A673 (cell line): ENCODE measurements at regions not wholly inside any gene's neighbourhood (a gene's known extent, or its start where the extent isn't known, plus 50 kb on each side); places are given as distances from the start of the nearest gene placed in this dataset.

Experiments used
- BruUV-seq: library from RNA; stranded (reverse); fragments of 400-500 nt; replicated peaks from 2 replicates; lab custom pipeline; 2021; lab: Mats Ljungman, UMichigan
- CTCF ChIA-PET: fragments of 300-600 bp; sonication (Branson Sonifier 250); formaldehyde crosslinking; loops from one replicate; lab custom pipeline; 2022; ENCODE audit warnings: antibody characterized with exemption; lab: Charles Lee
- POLR2A ChIA-PET: fragments of 300-600 bp; sonication (Branson Sonifier 250); formaldehyde crosslinking; loops from one replicate; lab custom pipeline; 2022; ENCODE audit warnings: antibody characterized with exemption; ENCODE audit not compliant: low non-redundant PET; lab: Charles Lee
- DNase-seq: peaks from one replicate; pipeline ENCODE4 v3.0.0-alpha.2; 2015; ENCODE audit warnings: low spot score
- H3K27ac ChIP-seq: fragments of 200-600 bp; sonication (generic); 2 replicates; pipeline ENCODE4 v1.5.1; 2016; ENCODE audit warnings: mixed run types, low read depth, mild to moderate bottlenecking, mixed read lengths, antibody characterized with exemption, low read length; ENCODE audit not compliant: poor library complexity, severe bottlenecking
- H3K27me3 ChIP-seq: fragments of 200-600 bp; sonication (generic); replicated peaks from 2 replicates; pipeline ENCODE4 v1.6.1; 2017; ENCODE audit warnings: mixed run types, low read depth, mild to moderate bottlenecking, mixed read lengths, antibody characterized with exemption, low read length; ENCODE audit not compliant: insufficient read depth, poor library complexity
- H3K36me3 ChIP-seq: fragments of 200-600 bp; sonication (generic); 2 replicates; pipeline ENCODE4 v1.6.1; 2016; ENCODE audit warnings: mixed run types, mild to moderate bottlenecking, mixed read lengths, antibody characterized with exemption, low read length; ENCODE audit not compliant: insufficient read depth, poor library complexity, severe bottlenecking
- H3K4me1 ChIP-seq: fragments of 200-600 bp; sonication (generic); 2 replicates; pipeline ENCODE4 v1.6.1; 2017; ENCODE audit warnings: mixed run types, mild to moderate bottlenecking, mixed read lengths, antibody characterized with exemption, low read length; ENCODE audit not compliant: insufficient read depth, poor library complexity, severe bottlenecking
- H3K4me3 ChIP-seq: fragments of 200-600 bp; sonication (generic); 2 replicates; pipeline ENCODE4 v1.5.1; 2016; ENCODE audit warnings: low read depth, mixed run types, mild to moderate bottlenecking, mixed read lengths, low read length; ENCODE audit not compliant: poor library complexity, severe bottlenecking
- H3K9me3 ChIP-seq: fragments of 200-600 bp; sonication (generic); 2 replicates; pipeline ENCODE4 v1.6.1; 2016; ENCODE audit warnings: mixed run types, low read depth, mild to moderate bottlenecking, mixed read lengths, antibody characterized with exemption, low read length; ENCODE audit not compliant: poor library complexity, severe bottlenecking
- EZH2 ChIP-seq: fragments of 200-600 bp; sonication (generic); IDR thresholded peaks from 2 replicates; pipeline ENCODE4 v1.6.1; 2017; ENCODE audit warnings: borderline replicate concordance, low read depth, mild to moderate bottlenecking, mixed read lengths, antibody characterized with exemption, low read length; ENCODE audit not compliant: poor library complexity, severe bottlenecking
- intact Hi-C: fragments of 100-400 bp; cut with micrococcal nuclease; formaldehyde crosslinking; loops from one replicate; pipeline ENCODE4 v1.10.0; 2022; ENCODE audit not compliant: unreplicated experiment
- TF ChIP-seq, protein P1 (sequence below): fragments of 300-800, 200-600 bp; sonication (generic); conservative IDR thresholded peaks from 2 replicates; pipeline ENCODE4 v1.5.1; 2017; ENCODE audit warnings: low read depth, mild to moderate bottlenecking, antibody characterized with exemption, low read length, moderate library complexity, mixed read lengths

DNA sequence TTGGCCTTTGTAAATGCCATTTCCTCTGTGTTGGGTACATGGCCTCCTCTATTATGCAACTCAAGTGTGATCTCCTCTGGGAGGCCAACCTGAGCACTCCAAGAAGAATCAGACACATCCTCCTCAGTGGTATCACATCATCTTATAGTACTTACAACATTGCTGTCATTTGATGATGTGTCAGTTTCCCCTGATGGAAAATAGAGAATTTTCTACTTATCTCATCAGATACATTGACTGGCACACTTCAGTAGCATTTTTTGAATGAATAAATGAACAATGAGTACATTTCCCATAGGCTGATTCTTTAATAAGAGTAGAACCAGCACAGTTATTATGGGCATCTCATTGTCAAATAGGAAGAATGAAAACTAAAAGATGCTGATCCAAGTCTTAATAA lies 86.6 kb upstream of the NXPH2 start:
- CTCF ChIA-PET, result no interaction called here
- no peaks in the 10 kb centered on the region for H3K9me3 ChIP-seq
- no peaks in the 10 kb centered on the region for H3K27me3 ChIP-seq
- peaks cover 16% of the 10 kb centered on the region for H3K4me1 ChIP-seq
- TF ChIP-seq EZH2, result no peak
- TF ChIP-seq, protein P1, sequence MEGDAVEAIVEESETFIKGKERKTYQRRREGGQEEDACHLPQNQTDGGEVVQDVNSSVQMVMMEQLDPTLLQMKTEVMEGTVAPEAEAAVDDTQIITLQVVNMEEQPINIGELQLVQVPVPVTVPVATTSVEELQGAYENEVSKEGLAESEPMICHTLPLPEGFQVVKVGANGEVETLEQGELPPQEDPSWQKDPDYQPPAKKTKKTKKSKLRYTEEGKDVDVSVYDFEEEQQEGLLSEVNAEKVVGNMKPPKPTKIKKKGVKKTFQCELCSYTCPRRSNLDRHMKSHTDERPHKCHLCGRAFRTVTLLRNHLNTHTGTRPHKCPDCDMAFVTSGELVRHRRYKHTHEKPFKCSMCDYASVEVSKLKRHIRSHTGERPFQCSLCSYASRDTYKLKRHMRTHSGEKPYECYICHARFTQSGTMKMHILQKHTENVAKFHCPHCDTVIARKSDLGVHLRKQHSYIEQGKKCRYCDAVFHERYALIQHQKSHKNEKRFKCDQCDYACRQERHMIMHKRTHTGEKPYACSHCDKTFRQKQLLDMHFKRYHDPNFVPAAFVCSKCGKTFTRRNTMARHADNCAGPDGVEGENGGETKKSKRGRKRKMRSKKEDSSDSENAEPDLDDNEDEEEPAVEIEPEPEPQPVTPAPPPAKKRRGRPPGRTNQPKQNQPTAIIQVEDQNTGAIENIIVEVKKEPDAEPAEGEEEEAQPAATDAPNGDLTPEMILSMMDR, result no peak
- no peak for DNase-seq
- no peak overlapping the region for H3K27ac ChIP-seq
- no peak overlapping the region for H3K4me3 ChIP-seq
- no peaks in the 10 kb centered on the region for H3K36me3 ChIP-seq
- POLR2A ChIA-PET, result no interaction called here
- intact Hi-C loops, result no loop called here
- BruUV-seq, result no TSS peak

DNA sequence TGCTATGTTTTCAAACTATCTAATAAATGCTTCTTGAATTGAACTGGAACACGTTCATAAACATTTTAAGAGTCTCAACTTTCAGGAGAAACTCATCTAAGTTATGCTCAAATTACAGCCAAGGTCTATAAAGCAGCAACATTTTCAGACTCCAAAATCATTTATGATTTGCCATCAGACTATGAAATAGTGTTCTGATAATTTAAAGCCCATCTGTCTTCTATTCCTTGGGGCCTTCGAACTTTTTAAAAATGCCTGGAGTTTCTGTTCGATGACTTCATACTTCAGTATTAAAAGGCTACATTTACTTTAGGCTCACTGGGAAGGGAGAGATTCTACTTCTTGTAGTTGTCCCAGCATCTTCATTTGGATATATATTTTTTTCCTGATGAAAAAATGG lies 73.6 kb upstream of the NXPH2 start:
- intact Hi-C loops, result no loop called here
- TF ChIP-seq, protein P1, result no peak
- TF ChIP-seq EZH2, result no peak
- no peak for DNase-seq
- Histone ChIP-seq H3K36me3 (no peaks in the 10 kb centered on the region), H3K9me3 (no peaks in the 10 kb centered on the region), H3K27ac (no peak overlapping the region), H3K27me3 (no peaks in the 10 kb centered on the region), H3K4me1 (no peaks in the 10 kb centered on the region), H3K4me3 (no peak overlapping the region)
- ChIA-PET POLR2A (no interaction called here), CTCF (no interaction called here)
- BruUV-seq, result no TSS peak

- no peak for DNase-seq
- intact Hi-C loops, result no loop called here
Measured at GRCh38 chr2:138853296-138853695, 73.1 kb upstream of the NXPH2 start.

More at GRCh38 chr2:138853296-138853695, 73.1 kb upstream of the NXPH2 start:
- no peaks in the 10 kb centered on the region for H3K36me3 ChIP-seq
- H3K4me3 ChIP-seq, result no peak overlapping the region
- no peaks in the 10 kb centered on the region for H3K9me3 ChIP-seq
- H3K4me1 ChIP-seq, result no peaks in the 10 kb centered on the region
- ChIA-PET CTCF (no interaction called here), POLR2A (no interaction called here)
- H3K27ac ChIP-seq, result no peak overlapping the region
- H3K27me3 ChIP-seq, result no peaks in the 10 kb centered on the region
- BruUV-seq, result no TSS peak
- TF ChIP-seq, protein P1, result no peak
- TF ChIP-seq EZH2, result no peak
